A549 (cell line): ENCODE measurements at regions not wholly inside any gene's neighbourhood (a gene's known extent, or its start where the extent isn't known, plus 50 kb on each side); places are given as distances from the start of the nearest gene placed in this dataset.

Experiments
- CTCF ChIP-seq: fragments of >200 bp; sonication (Bioruptor Twin); formaldehyde crosslinking; IDR thresholded peaks from 3 replicates; pipeline ENCODE4 v1.5.1; 2016
- EHMT2 ChIP-seq: fragments of 200-600 bp; sonication (generic); IDR thresholded peaks from 2 replicates; pipeline ENCODE4 v1.6.1; 2016; ENCODE audit warnings: antibody characterized with exemption, low read depth, mild to moderate bottlenecking, moderate library complexity
- ELK1 ChIP-seq: fragments of 150-350 bp; IDR thresholded peaks from 2 replicates; pipeline ENCODE4 v1.6.1; 2014; ENCODE audit warnings: low read depth, mild to moderate bottlenecking, low read length
- HES2 ChIP-seq: fragments of >200 bp; sonication (Bioruptor Twin); formaldehyde crosslinking; IDR thresholded peaks from 2 replicates; pipeline ENCODE4 v1.6.1; 2016
- JUN ChIP-seq, 2 experiments: fragments of >200 bp; sonication (Bioruptor Twin); formaldehyde crosslinking; IDR thresholded peaks; 2 replicates in 1 of 2; 3 replicates in 1 of 2; pipeline ENCODE4 v1.6.1; 2016 to 2017
- MAX ChIP-seq: IDR thresholded peaks from 2 replicates; pipeline ENCODE4 v1.6.1; 2012
- NR3C1 ChIP-seq: fragments of >200 bp; sonication (Bioruptor Twin); formaldehyde crosslinking; IDR thresholded peaks from 3 replicates; pipeline ENCODE4 v1.6.1; 2017
- POLR2A ChIP-seq: IDR thresholded peaks from 2 replicates; pipeline ENCODE4 v1.6.1; 2012; ENCODE audit warnings: mild to moderate bottlenecking, low read length
- RAD21 ChIP-seq, 2 experiments: fragments of >200 bp in 1 of 2; sonication (Bioruptor Twin) in 1 of 2; formaldehyde crosslinking in 1 of 2; IDR thresholded peaks in 1 of 2; conservative IDR thresholded peaks in 1 of 2; 2 replicates in 1 of 2; 3 replicates in 1 of 2; pipeline ENCODE4 v1.6.1; 2012 to 2018; ENCODE audit warnings: inconsistent platforms in 1 of 2
- ZFP36 ChIP-seq: fragments of 450-650 bp; IDR thresholded peaks from 2 replicates; pipeline ENCODE4 v1.6.1; 2014; ENCODE audit warnings: borderline replicate concordance; ENCODE audit not compliant: partially characterized antibody

- TF ChIP-seq POLR2A (no peak), ELK1 (no peak), CTCF (no peak), NR3C1 (no peak), ZFP36 (no peak), JUN (IDR thresholded peaks at IDR 0.05) (no peak), MAX (no peak), HES2 (no peak), RAD21 (conservative IDR thresholded peaks at IDR 0.05 in 1 of 2, IDR thresholded peaks at IDR 0.05 in 1 of 2) (no peak), EHMT2 (no peak)
Measured at GRCh38 chr6:95266537-95267258, 310.6 kb upstream of the MANEA start.
